ENCODE measurements at regions not wholly inside any gene's neighbourhood (a gene's known extent, or its start where the extent isn't known, plus 50 kb on each side); places are given as distances from the start of the nearest gene placed in this dataset.
"Not testable (repeated sequence)": the region's sequence is repeated elsewhere in the genome, so short reads cannot be mapped to it uniquely, and the experiment has no call there.

DNA sequence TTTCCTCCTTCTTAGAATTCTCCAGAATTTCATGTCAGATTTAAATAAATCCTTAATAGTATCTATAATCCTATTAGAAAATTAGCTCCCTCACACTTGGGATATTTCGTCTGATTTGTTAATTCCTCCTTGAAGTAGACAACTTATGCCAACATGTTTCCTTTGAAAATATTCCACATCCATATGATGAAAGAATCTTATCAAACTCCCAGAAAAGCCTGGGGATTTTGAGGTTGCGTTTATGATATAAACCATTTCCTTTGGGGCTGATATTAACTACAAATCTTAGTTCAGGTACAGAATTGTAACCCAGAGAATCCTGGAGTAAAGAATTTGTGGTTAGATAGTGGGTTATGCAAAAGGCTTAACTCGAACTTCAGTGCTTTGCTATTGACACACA, 2373.8 kb upstream of the ACO1 start:
- DNase-seq (ENCODE audit: low spot score) = no peak

GRCh38 chr9:30012622-30013021, 2371.8 kb upstream of the ACO1 start:
- no peak for DNase-seq (ENCODE audit: low spot score)

GRCh38 chr9:30015073-30015472, 2369.4 kb upstream of the ACO1 start:
- DNase-seq (ENCODE audit: low spot score) = no peak

GRCh38 chr9:30020161-30020560, 2364.3 kb upstream of the ACO1 start:
- no peak for DNase-seq (ENCODE audit: low spot score)

DNA sequence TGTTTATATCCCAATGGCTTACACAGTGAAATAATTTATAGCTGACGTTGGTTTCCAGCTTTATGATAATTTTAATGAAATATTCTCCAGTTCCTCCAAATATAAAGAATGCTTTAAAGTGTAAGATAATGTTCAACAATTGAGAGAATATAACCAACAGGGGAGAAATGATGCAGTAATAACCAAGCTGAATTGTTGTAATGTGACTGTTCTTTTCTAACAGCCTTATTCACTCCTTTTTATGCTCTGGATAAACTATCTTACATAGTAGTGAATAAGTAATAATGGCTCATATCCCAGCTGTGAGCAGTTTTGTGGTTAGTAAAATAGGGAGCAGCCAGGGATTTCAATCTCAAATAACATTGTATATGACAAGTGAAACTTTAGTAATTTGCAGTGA, 2348.7 kb upstream of the ACO1 start:
- DNase-seq (ENCODE audit: low spot score) = no peak

GRCh38 chr9:30036558-30036957, 2347.9 kb upstream of the ACO1 start:
- no peak for DNase-seq (ENCODE audit: low spot score)

- no peak for DNase-seq (ENCODE audit: low spot score)
These were observed 2344.7 kb upstream of the ACO1 start for GRCh38 chr9:30039712-30040111.

DNA sequence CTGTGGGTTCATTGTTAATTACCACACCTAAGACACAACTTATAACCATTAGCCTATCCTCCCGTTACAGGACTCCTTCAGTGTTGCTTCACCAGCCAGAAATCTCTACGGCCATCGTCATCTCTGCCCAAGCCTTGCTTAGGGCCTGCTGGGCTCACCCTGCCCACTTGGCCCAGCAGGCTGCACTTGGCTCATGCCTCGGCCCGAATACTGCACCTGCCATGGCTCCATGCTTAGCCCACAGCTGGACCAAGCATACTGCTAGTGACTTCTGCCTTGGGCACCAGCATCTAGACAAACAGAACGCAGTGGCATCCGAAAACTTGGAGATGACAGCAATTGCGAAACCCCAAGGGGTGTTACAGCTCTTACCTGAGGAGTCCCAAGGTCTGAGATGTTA, 2336.0 kb upstream of the ACO1 start:
- DNase-seq (ENCODE audit: low spot score) = no peak

DNA sequence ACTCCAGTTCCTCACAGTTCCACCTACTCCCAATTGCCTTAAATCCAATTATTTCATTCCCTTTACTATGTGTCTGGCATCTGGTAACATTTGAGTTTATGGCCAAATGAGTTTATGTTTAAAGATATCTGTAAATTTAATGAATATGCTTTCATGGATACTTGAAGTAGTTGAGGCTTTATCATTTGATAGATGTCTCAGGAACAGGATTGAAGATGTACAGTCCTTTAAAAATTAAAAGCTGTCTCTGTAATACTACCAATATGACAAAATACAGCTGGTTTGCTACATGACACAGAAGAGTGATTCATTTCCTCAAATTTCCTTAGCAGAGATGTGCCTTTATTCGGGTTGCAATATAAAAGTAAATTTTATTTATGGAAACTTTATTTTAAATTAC, 2326.0 kb upstream of the ACO1 start:
- DNase-seq (ENCODE audit: low spot score) = no peak

- no peak for DNase-seq (ENCODE audit: low spot score)
These were observed 2323.5 kb upstream of the ACO1 start for GRCh38 chr9:30060976-30061375.

DNA sequence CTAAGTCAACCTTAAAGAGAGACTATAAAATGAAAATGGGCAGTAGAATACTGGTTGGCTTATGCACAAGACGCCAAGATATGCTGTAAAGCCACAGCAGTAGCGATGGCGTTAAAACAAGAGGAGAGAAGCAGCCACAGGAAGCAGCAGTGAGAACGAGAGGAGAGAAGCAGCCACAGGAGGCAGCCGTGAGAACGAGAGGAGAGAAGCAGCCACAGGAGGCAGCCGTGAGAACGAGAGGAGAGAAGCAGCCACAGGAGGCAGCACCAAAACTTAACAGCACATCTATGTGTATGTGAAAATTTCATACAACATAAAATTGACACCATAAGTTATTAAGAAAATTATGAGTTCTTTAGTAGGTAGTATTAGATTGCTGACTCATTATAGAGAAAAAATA, 2318.6 kb upstream of the ACO1 start:
- DNase-seq (ENCODE audit: low spot score) = peak; percentile 3

GRCh38 chr9:30069236-30069635, 2315.2 kb upstream of the ACO1 start:
- DNase-seq (ENCODE audit: low spot score) = not testable (repeated sequence)

GRCh38 chr9:30075022-30075421, 2309.4 kb upstream of the ACO1 start:
- DNase-seq (ENCODE audit: low spot score) = no peak

DNA sequence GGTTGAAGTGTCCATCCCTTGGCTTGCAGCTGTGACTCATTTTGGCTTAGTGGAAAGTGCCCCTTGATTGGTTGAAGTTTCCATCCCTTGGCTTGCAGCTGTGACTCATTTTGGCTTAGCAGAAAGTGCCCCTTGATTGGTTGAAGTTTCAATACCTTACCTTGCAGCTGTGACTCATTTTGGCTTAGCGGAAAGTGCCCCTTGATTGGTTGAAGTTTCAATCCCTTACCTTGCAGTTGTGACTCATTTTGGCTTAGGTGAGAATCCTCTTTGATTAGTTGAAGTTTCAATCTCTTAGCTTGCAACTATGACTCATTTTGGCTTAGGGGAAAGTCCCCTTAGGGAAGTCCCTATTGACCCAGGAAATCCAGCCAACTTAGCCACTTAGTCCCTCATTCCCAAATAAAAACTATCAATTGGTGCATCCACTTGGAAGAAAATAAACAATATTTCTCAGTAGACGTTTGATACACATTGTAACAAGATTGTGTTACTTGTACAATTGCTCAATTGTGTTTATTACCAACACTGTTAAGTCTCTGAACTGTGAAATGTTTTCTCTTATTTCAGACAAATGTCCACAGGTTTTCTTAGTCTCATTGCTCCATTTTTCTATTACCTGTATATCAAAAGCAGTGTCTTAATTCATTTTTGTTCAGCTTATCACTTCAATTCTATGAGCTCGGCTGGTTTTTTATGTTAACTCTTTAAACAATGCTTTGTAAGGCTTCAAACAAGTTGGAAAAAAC, 2308.8 kb upstream of the ACO1 start:
- peak; percentile 31 for DNase-seq (ENCODE audit: low spot score)

- DNase-seq (ENCODE audit: low spot score) = no peak
These were observed 2306.2 kb upstream of the ACO1 start for GRCh38 chr9:30078195-30078594.

GRCh38 chr9:30089428-30089827, 2295.0 kb upstream of the ACO1 start:
- no peak for DNase-seq (ENCODE audit: low spot score)

- no peak for DNase-seq (ENCODE audit: low spot score)
These were observed 2280.6 kb upstream of the ACO1 start for GRCh38 chr9:30103647-30104394.

GRCh38 chr9:30107134-30107533, 2277.3 kb upstream of the ACO1 start:
- DNase-seq (ENCODE audit: low spot score) = not testable (repeated sequence)

GRCh38 chr9:30116673-30117217, 2267.7 kb upstream of the ACO1 start:
- no peak for DNase-seq (ENCODE audit: low spot score)

GRCh38 chr9:30120666-30121065, 2263.8 kb upstream of the ACO1 start:
- no peak for DNase-seq (ENCODE audit: low spot score)

GRCh38 chr9:30121611-30122010, 2262.8 kb upstream of the ACO1 start:
- no peak for DNase-seq (ENCODE audit: low spot score)

- no peak for DNase-seq (ENCODE audit: low spot score)
These were observed 2258.6 kb upstream of the ACO1 start for GRCh38 chr9:30125881-30126280.

DNA sequence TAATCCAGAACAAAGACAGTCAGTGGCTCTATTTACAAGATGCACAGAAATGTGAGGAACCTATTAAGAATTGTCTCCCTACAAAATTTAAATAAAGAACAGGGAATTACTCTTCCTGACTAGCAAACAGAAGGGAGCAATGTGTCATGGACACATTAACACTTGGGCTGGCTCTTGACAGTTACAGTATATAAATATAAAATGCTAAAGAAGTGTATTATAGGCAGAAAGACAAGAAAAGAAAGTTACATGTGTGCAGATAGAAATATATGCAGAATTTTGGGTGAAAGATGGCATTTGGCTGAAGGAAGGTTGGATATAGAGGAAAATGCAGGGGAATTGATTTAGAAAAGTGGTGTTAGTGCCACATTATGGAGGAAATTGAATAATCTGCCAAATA, 2257.1 kb upstream of the ACO1 start:
- no peak for DNase-seq (ENCODE audit: low spot score)
